ENCODE measurements at regions not wholly inside any gene's neighbourhood (a gene's known extent, or its start where the extent isn't known, plus 50 kb on each side); places are given as distances from the start of the nearest gene placed in this dataset.

DNA sequence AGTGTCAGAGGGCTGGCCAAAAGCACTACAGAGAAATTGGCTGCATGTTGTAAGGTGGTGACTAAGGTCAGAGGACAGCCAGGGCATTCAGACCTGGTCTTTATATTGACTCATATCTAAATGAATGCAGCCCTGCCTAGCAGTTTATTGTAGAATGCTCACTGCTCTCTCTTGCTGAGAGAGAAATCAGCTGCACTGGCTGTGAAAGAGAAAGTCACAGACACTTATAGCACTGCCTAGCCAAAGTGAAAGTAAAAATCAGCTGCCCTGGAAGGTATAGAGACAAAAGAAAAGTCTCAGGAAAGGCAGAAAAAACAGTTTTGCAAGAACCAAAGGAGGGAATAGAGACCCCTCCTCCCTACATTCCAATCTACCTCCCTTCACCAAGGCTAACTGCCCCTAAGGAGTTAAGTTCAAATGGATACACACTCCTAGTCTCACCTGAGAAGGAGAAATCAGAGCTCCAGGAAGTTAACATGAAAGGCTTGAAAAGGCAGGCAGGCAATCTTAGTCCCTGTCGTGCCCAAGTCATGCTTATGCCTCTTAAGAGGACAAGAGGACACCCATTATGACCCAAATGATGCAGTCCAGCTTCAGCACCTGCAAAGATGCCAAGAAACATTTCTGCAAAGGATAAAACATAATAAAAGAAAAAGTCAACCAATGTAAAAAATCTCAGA is 235.1 kb downstream of the RPS4Y2 start:
- Histone ChIP-seq H3K36me3 (ENCODE audit: control insufficient read depth in 1 of 2, insufficient read depth in 2 of 2, low read length in 2 of 2) (no peaks in the 10 kb centered on the region), H3K9me3 (ENCODE audit: control insufficient read depth in 1 of 2, low read length in 2 of 2) (no peaks in the 10 kb centered on the region), H3K4me3 (ENCODE audit: low read depth in 1 of 2, low read length in 2 of 2) (peak overlapping the region in 1 of 2 donors; percentile 36), H3K4me1 (ENCODE audit: control insufficient read depth in 1 of 2, insufficient read depth in 2 of 2, low read length in 2 of 2) (peaks cover 6% of the 10 kb centered on the region in 2 donors), H3K27ac (ENCODE audit: low read depth, low read length) (no peak overlapping the region), H3K9ac (ENCODE audit: low read depth in 1 of 2, low read length in 2 of 2) (peak overlapping the region in 1 of 2 donors; percentile 6), H3K27me3 (ENCODE audit: control insufficient read depth in 1 of 2, insufficient read depth in 2 of 2, low read length in 2 of 2) (no peaks in the 10 kb centered on the region)

DNA sequence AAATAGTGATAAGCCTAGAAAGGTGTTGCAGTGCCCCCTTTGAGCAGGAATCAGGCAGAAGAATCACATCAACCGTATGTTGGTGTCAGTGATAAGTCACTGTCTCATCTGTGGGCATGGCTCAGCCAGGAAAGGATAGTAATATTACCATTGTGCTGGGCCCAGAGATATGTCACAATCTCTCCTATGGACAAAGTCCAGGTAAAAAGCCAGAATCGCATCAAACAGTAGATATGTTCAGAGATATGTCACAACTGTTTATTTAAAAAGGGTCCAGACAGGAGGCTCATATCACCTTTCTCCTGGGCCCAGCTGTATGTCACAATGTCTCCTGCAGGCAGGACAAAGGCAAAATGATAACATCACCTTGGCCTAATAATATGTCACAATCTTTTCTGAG is 241.4 kb downstream of the RPS4Y2 start:
- Histone ChIP-seq H3K27ac (ENCODE audit: low read depth, low read length) (no peak overlapping the region), H3K27me3 (ENCODE audit: control insufficient read depth in 1 of 2, insufficient read depth in 2 of 2, low read length in 2 of 2) (no peaks in the 10 kb centered on the region), H3K36me3 (ENCODE audit: control insufficient read depth in 1 of 2, insufficient read depth in 2 of 2, low read length in 2 of 2) (no peaks in the 10 kb centered on the region), H3K4me3 (ENCODE audit: low read depth in 1 of 2, low read length in 2 of 2) (no peak overlapping the region), H3K9ac (ENCODE audit: low read depth in 1 of 2, low read length in 2 of 2) (no peak overlapping the region), H3K4me1 (ENCODE audit: control insufficient read depth in 1 of 2, insufficient read depth in 2 of 2, low read length in 2 of 2) (no peaks in the 10 kb centered on the region), H3K9me3 (ENCODE audit: control insufficient read depth in 1 of 2, low read length in 2 of 2) (no peaks in the 10 kb centered on the region)

DNA sequence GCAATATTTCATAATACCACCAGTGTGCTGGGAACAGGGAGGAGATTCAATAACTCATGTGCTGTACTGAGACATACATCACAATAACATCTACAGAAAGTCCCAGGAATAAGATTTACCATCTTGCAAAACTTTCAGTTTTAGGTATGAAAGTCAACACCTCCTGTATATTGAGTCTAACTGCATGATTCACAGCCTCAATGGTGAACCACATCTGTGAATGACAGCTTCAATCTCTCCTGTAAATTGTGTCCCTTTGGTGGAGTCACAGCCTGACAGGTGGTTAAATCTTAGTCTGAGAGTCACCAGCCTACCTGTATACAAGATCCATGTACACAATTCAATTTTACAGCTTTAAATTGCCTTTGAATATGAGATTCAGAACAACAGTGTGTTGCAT is 242.1 kb downstream of the RPS4Y2 start:
- no peak overlapping the region for H3K9ac ChIP-seq (ENCODE audit: low read depth in 1 of 2, low read length in 2 of 2)
- H3K27ac ChIP-seq (ENCODE audit: low read depth, low read length), result no peak overlapping the region
- no peaks in the 10 kb centered on the region for H3K27me3 ChIP-seq (ENCODE audit: control insufficient read depth in 1 of 2, insufficient read depth in 2 of 2, low read length in 2 of 2)
- H3K4me3 ChIP-seq (ENCODE audit: low read depth in 1 of 2, low read length in 2 of 2), result no peak overlapping the region
- no peaks in the 10 kb centered on the region for H3K9me3 ChIP-seq (ENCODE audit: control insufficient read depth in 1 of 2, low read length in 2 of 2)
- no peaks in the 10 kb centered on the region for H3K36me3 ChIP-seq (ENCODE audit: control insufficient read depth in 1 of 2, insufficient read depth in 2 of 2, low read length in 2 of 2)
- H3K4me1 ChIP-seq (ENCODE audit: control insufficient read depth in 1 of 2, insufficient read depth in 2 of 2, low read length in 2 of 2), result no peaks in the 10 kb centered on the region

GRCh38 chrY:20998483-20998882 is 242.6 kb downstream of the RPS4Y2 start:
- Histone ChIP-seq H3K4me3 (ENCODE audit: low read depth in 1 of 2, low read length in 2 of 2) (no peak overlapping the region), H3K4me1 (ENCODE audit: control insufficient read depth in 1 of 2, insufficient read depth in 2 of 2, low read length in 2 of 2) (no peaks in the 10 kb centered on the region), H3K27me3 (ENCODE audit: control insufficient read depth in 1 of 2, insufficient read depth in 2 of 2, low read length in 2 of 2) (no peaks in the 10 kb centered on the region), H3K27ac (ENCODE audit: low read depth, low read length) (no peak overlapping the region), H3K9me3 (ENCODE audit: control insufficient read depth in 1 of 2, low read length in 2 of 2) (no peaks in the 10 kb centered on the region), H3K9ac (ENCODE audit: low read depth in 1 of 2, low read length in 2 of 2) (no peak overlapping the region), H3K36me3 (ENCODE audit: control insufficient read depth in 1 of 2, insufficient read depth in 2 of 2, low read length in 2 of 2) (no peaks in the 10 kb centered on the region)

GRCh38 chrY:21001102-21001501 is 245.2 kb downstream of the RPS4Y2 start:
- no peaks in the 10 kb centered on the region for H3K27me3 ChIP-seq (ENCODE audit: control insufficient read depth in 1 of 2, insufficient read depth in 2 of 2, low read length in 2 of 2)
- H3K27ac ChIP-seq (ENCODE audit: low read depth, low read length), result no peak overlapping the region
- no peaks in the 10 kb centered on the region for H3K4me1 ChIP-seq (ENCODE audit: control insufficient read depth in 1 of 2, insufficient read depth in 2 of 2, low read length in 2 of 2)
- H3K9me3 ChIP-seq (ENCODE audit: control insufficient read depth in 1 of 2, low read length in 2 of 2), result no peaks in the 10 kb centered on the region
- H3K9ac ChIP-seq (ENCODE audit: low read depth in 1 of 2, low read length in 2 of 2), result no peak overlapping the region
- H3K4me3 ChIP-seq (ENCODE audit: low read depth in 1 of 2, low read length in 2 of 2), result no peak overlapping the region
- H3K36me3 ChIP-seq (ENCODE audit: control insufficient read depth in 1 of 2, insufficient read depth in 2 of 2, low read length in 2 of 2), result no peaks in the 10 kb centered on the region

GRCh38 chrY:21003059-21003458 is 247.2 kb downstream of the RPS4Y2 start:
- Histone ChIP-seq H3K27me3 (ENCODE audit: control insufficient read depth in 1 of 2, insufficient read depth in 2 of 2, low read length in 2 of 2) (no peaks in the 10 kb centered on the region), H3K36me3 (ENCODE audit: control insufficient read depth in 1 of 2, insufficient read depth in 2 of 2, low read length in 2 of 2) (no peaks in the 10 kb centered on the region), H3K4me3 (ENCODE audit: low read depth in 1 of 2, low read length in 2 of 2) (no peak overlapping the region), H3K9me3 (ENCODE audit: control insufficient read depth in 1 of 2, low read length in 2 of 2) (no peaks in the 10 kb centered on the region), H3K9ac (ENCODE audit: low read depth in 1 of 2, low read length in 2 of 2) (no peak overlapping the region), H3K27ac (ENCODE audit: low read depth, low read length) (no peak overlapping the region), H3K4me1 (ENCODE audit: control insufficient read depth in 1 of 2, insufficient read depth in 2 of 2, low read length in 2 of 2) (no peaks in the 10 kb centered on the region)

- no peak overlapping the region for H3K4me3 ChIP-seq (ENCODE audit: low read depth in 1 of 2, low read length in 2 of 2)
- no peak overlapping the region for H3K27ac ChIP-seq (ENCODE audit: low read depth, low read length)
- H3K4me1 ChIP-seq (ENCODE audit: control insufficient read depth in 1 of 2, insufficient read depth in 2 of 2, low read length in 2 of 2), result no peaks in the 10 kb centered on the region
- H3K9ac ChIP-seq (ENCODE audit: low read depth in 1 of 2, low read length in 2 of 2), result no peak overlapping the region
- H3K36me3 ChIP-seq (ENCODE audit: control insufficient read depth in 1 of 2, insufficient read depth in 2 of 2, low read length in 2 of 2), result no peaks in the 10 kb centered on the region
- no peaks in the 10 kb centered on the region for H3K27me3 ChIP-seq (ENCODE audit: control insufficient read depth in 1 of 2, insufficient read depth in 2 of 2, low read length in 2 of 2)
- no peaks in the 10 kb centered on the region for H3K9me3 ChIP-seq (ENCODE audit: control insufficient read depth in 1 of 2, low read length in 2 of 2)
These were observed 249.6 kb downstream of the RPS4Y2 start for GRCh38 chrY:21005531-21005930.

DNA sequence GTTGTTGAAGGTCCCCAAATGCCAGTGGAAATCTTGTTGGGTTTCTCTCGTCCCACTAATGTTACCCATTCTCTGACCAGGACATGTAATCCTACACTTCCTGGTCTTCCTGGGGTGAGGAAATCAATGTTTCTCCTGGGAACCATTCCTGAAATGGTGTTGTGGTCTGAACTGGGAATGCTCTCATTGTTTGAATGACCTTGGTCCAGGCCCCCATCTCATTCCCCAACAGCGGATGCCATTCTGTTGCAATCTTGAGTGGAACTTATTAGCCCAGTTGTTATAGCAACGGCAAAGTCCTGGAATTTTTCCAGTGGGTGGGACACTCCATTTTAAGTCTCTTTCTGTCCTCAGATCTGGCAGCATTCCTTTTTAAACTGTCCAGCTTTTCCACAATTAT is 265.9 kb downstream of the RPS4Y2 start:
- Histone ChIP-seq H3K27ac (ENCODE audit: low read depth, low read length) (no peak overlapping the region), H3K36me3 (ENCODE audit: control insufficient read depth in 1 of 2, insufficient read depth in 2 of 2, low read length in 2 of 2) (no peaks in the 10 kb centered on the region), H3K4me3 (ENCODE audit: low read depth in 1 of 2, low read length in 2 of 2) (no peak overlapping the region), H3K4me1 (ENCODE audit: control insufficient read depth in 1 of 2, insufficient read depth in 2 of 2, low read length in 2 of 2) (peaks cover 5% of the 10 kb centered on the region in 2 donors), H3K9ac (ENCODE audit: low read depth in 1 of 2, low read length in 2 of 2) (no peak overlapping the region), H3K27me3 (ENCODE audit: control insufficient read depth in 1 of 2, insufficient read depth in 2 of 2, low read length in 2 of 2) (no peaks in the 10 kb centered on the region), H3K9me3 (ENCODE audit: control insufficient read depth in 1 of 2, low read length in 2 of 2) (no peaks in the 10 kb centered on the region)

DNA sequence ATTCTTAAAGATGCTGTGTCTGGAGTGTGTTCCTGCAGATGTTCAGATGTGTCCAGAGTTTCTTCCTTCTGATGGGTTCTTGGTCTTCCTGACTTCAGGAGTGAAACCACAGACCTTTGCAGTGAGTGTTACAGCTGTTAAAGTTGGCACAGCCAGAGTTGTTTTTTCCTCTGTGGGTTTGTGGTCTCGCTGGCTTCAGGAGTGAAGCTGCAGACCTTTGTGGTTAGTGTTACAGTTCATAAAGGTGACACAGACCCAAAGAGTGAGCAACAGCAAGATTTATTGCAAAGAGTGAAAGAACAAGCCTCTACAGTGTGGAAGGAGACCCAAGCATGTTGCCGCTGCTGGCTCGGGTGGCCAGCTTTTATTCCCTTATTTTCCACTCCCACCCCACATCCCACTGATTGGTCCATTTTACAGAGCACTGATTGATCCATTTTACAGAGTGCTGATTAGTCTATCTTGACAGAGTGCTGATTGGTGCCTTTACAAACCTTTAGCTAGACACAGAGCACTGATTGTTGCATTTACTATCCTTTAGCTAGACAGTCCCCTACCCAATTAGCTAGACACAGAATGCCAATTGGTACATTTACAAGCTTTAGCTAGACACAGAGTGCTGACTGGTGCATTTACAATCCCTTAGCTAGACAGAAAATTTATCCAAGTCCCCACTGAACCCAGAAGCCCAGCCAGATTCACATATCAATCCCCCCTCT is 266.6 kb downstream of the RPS4Y2 start:
- H3K27me3 ChIP-seq (ENCODE audit: control insufficient read depth in 1 of 2, insufficient read depth in 2 of 2, low read length in 2 of 2), result no peaks in the 10 kb centered on the region

DNA sequence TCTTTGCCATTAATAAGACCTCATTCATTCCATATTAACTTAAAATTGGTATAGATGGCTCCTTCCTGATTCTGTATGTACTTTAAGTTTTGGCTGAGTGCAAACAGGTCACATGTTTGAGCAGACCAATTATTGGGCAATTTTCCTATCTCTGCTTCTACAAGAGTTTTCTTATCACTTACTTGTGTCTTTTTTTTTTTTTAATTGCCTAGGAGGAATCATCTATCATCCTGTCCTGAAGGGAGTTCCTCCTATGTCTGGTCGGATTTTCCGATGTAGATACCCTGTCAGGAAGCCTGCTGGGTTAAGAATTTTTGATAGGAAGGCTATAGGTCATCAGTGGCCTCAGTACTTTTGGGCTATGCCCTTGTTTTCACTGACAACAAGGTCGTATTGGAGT is 268.0 kb downstream of the RPS4Y2 start:
- no peak overlapping the region for H3K9ac ChIP-seq (ENCODE audit: low read depth in 1 of 2, low read length in 2 of 2)
- H3K27me3 ChIP-seq (ENCODE audit: control insufficient read depth in 1 of 2, insufficient read depth in 2 of 2, low read length in 2 of 2), result no peaks in the 10 kb centered on the region
- no peak overlapping the region for H3K4me3 ChIP-seq (ENCODE audit: low read depth in 1 of 2, low read length in 2 of 2)
- H3K9me3 ChIP-seq (ENCODE audit: control insufficient read depth in 1 of 2, low read length in 2 of 2), result no peaks in the 10 kb centered on the region
- no peaks in the 10 kb centered on the region for H3K36me3 ChIP-seq (ENCODE audit: control insufficient read depth in 1 of 2, insufficient read depth in 2 of 2, low read length in 2 of 2)
- no peak overlapping the region for H3K27ac ChIP-seq (ENCODE audit: low read depth, low read length)
- H3K4me1 ChIP-seq (ENCODE audit: control insufficient read depth in 1 of 2, insufficient read depth in 2 of 2, low read length in 2 of 2), result peaks cover 5% of the 10 kb centered on the region in 2 donors

More for the DNA sequence above, 266.6 kb downstream of the RPS4Y2 start:
- Histone ChIP-seq H3K9me3 (ENCODE audit: control insufficient read depth in 1 of 2, low read length in 2 of 2) (no peaks in the 10 kb centered on the region), H3K9ac (ENCODE audit: low read depth in 1 of 2, low read length in 2 of 2) (no peak overlapping the region), H3K4me3 (ENCODE audit: low read depth in 1 of 2, low read length in 2 of 2) (no peak overlapping the region), H3K27ac (ENCODE audit: low read depth, low read length) (no peak overlapping the region), H3K4me1 (ENCODE audit: control insufficient read depth in 1 of 2, insufficient read depth in 2 of 2, low read length in 2 of 2) (peaks cover 5% of the 10 kb centered on the region in 2 donors), H3K36me3 (ENCODE audit: control insufficient read depth in 1 of 2, insufficient read depth in 2 of 2, low read length in 2 of 2) (no peaks in the 10 kb centered on the region)

Measured in duodenal mucosa (tissue), 2 donors.